ENCODE measurements at regions not wholly inside any gene's neighbourhood (a gene's known extent, or its start where the extent isn't known, plus 50 kb on each side); places are given as distances from the start of the nearest gene placed in this dataset.

GRCh38 chr6:113050010-113050858, 703.1 kb downstream of the RFPL4B start:
- no peaks in the 10 kb centered on the region for H3K9me3 ChIP-seq
- no peak overlapping the region for H3K27ac ChIP-seq
- DNase-seq: no peak
- no peaks in the 10 kb centered on the region for H3K4me1 ChIP-seq
- TF ChIP-seq CTCF (IDR thresholded peaks at IDR 0.05) (no peak), POLR2A (IDR thresholded peaks at IDR 0.05) (no peak)
- no peak overlapping the region for H3K4me3 ChIP-seq
- intact Hi-C loops (cut with DNase I; ENCODE audit: low total_unique reads): no loop called here
- no peaks in the 10 kb centered on the region for H3K36me3 ChIP-seq
- no peaks in the 10 kb centered on the region for H3K27me3 ChIP-seq

- TF ChIP-seq POLR2A (IDR thresholded peaks at IDR 0.05) (no peak), CTCF (IDR thresholded peaks at IDR 0.05) (no peak)
- intact Hi-C loops (cut with DNase I; ENCODE audit: low total_unique reads): no loop called here
- H3K4me1 ChIP-seq: no peaks in the 10 kb centered on the region
- H3K9me3 ChIP-seq: no peaks in the 10 kb centered on the region
- no peak overlapping the region for H3K4me3 ChIP-seq
- H3K27ac ChIP-seq: no peak overlapping the region
- no peak for DNase-seq
- no peaks in the 10 kb centered on the region for H3K36me3 ChIP-seq
- H3K27me3 ChIP-seq: no peaks in the 10 kb centered on the region
These were observed 703.8 kb downstream of the RFPL4B start for GRCh38 chr6:113050979-113051378.

- H3K4me3 ChIP-seq: no peak overlapping the region
- peak overlapping the region in 1 of 2 donors; percentile 33 for H3K27ac ChIP-seq
- intact Hi-C loops (cut with DNase I; ENCODE audit: low total_unique reads): no loop called here
- H3K9me3 ChIP-seq: no peaks in the 10 kb centered on the region
- no peak for DNase-seq
- TF ChIP-seq POLR2A (IDR thresholded peaks at IDR 0.05): no peak
- TF ChIP-seq CTCF (IDR thresholded peaks at IDR 0.05): no peak
- H3K27me3 ChIP-seq: no peaks in the 10 kb centered on the region
- no peaks in the 10 kb centered on the region for H3K36me3 ChIP-seq
- H3K4me1 ChIP-seq: no peaks in the 10 kb centered on the region
These were observed 705.4 kb downstream of the RFPL4B start for GRCh38 chr6:113052506-113052905.

GRCh38 chr6:113055061-113055460, 707.9 kb downstream of the RFPL4B start:
- Histone ChIP-seq H3K4me3 (no peak overlapping the region), H3K36me3 (no peaks in the 10 kb centered on the region), H3K27ac (no peak overlapping the region), H3K4me1 (no peaks in the 10 kb centered on the region), H3K9me3 (no peaks in the 10 kb centered on the region), H3K27me3 (no peaks in the 10 kb centered on the region)
- no peak for DNase-seq
- no peak for TF ChIP-seq POLR2A (IDR thresholded peaks at IDR 0.05)
- TF ChIP-seq CTCF (IDR thresholded peaks at IDR 0.05): no peak
- intact Hi-C loops (cut with DNase I; ENCODE audit: low total_unique reads): no loop called here

- Histone ChIP-seq H3K27ac (no peak overlapping the region), H3K36me3 (no peaks in the 10 kb centered on the region), H3K4me1 (no peaks in the 10 kb centered on the region), H3K4me3 (no peak overlapping the region), H3K27me3 (no peaks in the 10 kb centered on the region), H3K9me3 (no peaks in the 10 kb centered on the region)
- intact Hi-C loops (cut with DNase I; ENCODE audit: low total_unique reads): no loop called here
- TF ChIP-seq CTCF (IDR thresholded peaks at IDR 0.05): no peak
- no peak for TF ChIP-seq POLR2A (IDR thresholded peaks at IDR 0.05)
- DNase-seq: no peak
These were observed 708.9 kb downstream of the RFPL4B start for GRCh38 chr6:113055998-113056397.
